Spleen (tissue), 7 donors: ENCODE measurements at regions not wholly inside any gene's neighbourhood (a gene's known extent, or its start where the extent isn't known, plus 50 kb on each side); places are given as distances from the start of the nearest gene placed in this dataset.

Experiments
- CTCF ChIP-seq, 11 experiments: fragments of 200-600 bp in 7 of 11; fragments of 450-650 bp in 4 of 11; sonication (generic) in 4 of 11; IDR thresholded peaks in 8 of 11; conservative IDR thresholded peaks in 3 of 11; 1 replicate in 7 of 11; 2 replicates in 4 of 11; pipeline versions ENCODE4 v1.4.0 to v1.8.0; 2016 to 2021; ENCODE audit warnings: antibody characterized with exemption in 11 of 11, inconsistent platforms in 4 of 11, mild to moderate bottlenecking in 1 of 11
- POLR2A ChIP-seq, 3 donors: fragments of 450-650 bp; IDR thresholded peaks; one replicate each; pipeline ENCODE4 v1.5.1; 2017; ENCODE audit warnings: antibody characterized with exemption in 3 of 3, mild to moderate bottlenecking in 1 of 3
- POLR2AphosphoS5 ChIP-seq, 3 donors: sonication (generic); formaldehyde crosslinking; IDR thresholded peaks; one replicate each; pipeline ENCODE4 v1.5.1; 2017; ENCODE audit warnings: antibody characterized with exemption in 3 of 3
- donor health status: DM: no; HTN: no; CAD: no; lungs with moderate emphysema.
- donor health status: DM: no; HTN: no; CAD: no.
- donor health status: DM: no; HTN: no; CAD: no.

- TF ChIP-seq POLR2A (IDR thresholded peaks at IDR 0.05) (no peak), CTCF (IDR thresholded peaks at IDR 0.05 in 8 of 11, conservative IDR thresholded peaks at IDR 0.05 in 3 of 11) (no peak), POLR2AphosphoS5 (IDR thresholded peaks at IDR 0.05) (no peak)
These were observed 114.7 kb upstream of the PPP1R3A start for GRCh38 chr7:114033475-114033874.
